NCI-H2107 treated with DMSO at 0.1 percent for 48 hours (cell line): ENCODE measurements at regions not wholly inside any gene's neighbourhood (a gene's known extent, or its start where the extent isn't known, plus 50 kb on each side); places are given as distances from the start of the nearest gene placed in this dataset.
A peak's percentile ranks its signal among the peaks of the same experiment; 100 is the strongest.
"Not testable (repeated sequence)": the region's sequence is repeated elsewhere in the genome, so short reads cannot be mapped to it uniquely, and the experiment has no call there.

Experiments used
- DNase-seq: peaks from one replicate; lab custom pipeline; 2025; ENCODE audit not compliant: unreplicated experiment; lab: John Stamatoyannopoulos, UW

GRCh38 chr21:19218163-19218562, 814.6 kb upstream of the TMPRSS15 start:
- no peak for DNase-seq

GRCh38 chr21:19224090-19224489, 820.5 kb upstream of the TMPRSS15 start:
- DNase-seq = no peak

- peak; percentile 16 for DNase-seq
Observed at GRCh38 chr21:19228226-19228625, 824.6 kb upstream of the TMPRSS15 start.

DNA sequence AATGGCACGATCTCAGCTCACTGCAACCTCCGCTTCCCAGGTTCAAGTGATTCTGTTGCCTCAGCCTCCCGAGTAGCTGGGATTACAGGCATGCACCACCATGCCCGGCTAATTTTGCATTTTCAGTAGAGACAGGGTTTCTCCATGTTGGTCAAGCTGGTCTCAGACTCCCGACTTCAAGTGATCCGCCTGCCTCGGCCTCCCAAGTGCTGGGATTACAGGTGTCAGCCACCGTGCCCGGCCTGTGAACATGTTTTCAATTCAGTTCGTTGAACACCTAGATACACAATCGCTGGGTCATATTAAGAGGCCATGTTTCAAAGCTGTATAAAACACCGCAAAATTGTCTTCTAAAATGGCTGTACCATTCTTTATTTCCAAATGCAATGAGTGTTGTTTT, 830.3 kb upstream of the TMPRSS15 start:
- not testable (repeated sequence) for DNase-seq

DNA sequence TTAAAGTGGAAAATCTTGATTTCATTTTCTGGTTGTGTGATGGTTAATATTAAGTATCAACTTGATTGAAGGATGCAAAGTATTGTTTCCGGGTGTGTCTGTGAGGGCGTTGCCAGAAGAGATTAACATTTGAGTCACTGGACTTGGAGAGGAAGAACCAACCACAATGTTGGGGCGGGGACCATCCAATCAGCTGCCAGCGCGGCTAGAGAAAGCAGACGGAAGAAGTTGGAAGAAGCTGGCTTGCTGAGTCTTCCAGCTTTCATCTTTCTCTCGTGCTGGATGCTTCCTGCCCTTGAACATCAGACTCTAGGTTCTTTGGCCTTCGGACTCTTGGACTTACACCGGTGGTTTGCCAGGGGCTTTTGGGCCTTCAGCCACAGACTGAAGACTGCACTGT, 832.6 kb upstream of the TMPRSS15 start:
- DNase-seq = no peak

GRCh38 chr21:19237608-19238007, 834.0 kb upstream of the TMPRSS15 start:
- no peak for DNase-seq

DNA sequence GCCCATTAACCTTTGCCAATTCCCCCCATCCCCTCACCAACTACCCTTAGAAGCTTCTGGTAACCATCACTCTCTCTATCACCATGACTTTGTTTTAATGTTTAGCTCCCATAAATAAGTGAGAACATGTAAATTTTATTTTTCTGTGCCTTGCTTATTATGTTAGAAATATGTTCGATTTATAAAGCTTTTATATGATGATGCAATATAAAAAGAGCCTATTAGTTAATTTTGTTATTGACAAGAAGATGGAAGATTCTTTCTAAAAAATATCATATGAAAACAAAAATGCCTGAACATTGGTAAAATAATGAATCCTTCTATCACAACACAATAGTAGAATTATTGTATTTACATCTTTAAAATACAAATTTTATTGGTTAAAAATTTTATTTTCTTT, 836.1 kb upstream of the TMPRSS15 start:
- no peak for DNase-seq

DNA sequence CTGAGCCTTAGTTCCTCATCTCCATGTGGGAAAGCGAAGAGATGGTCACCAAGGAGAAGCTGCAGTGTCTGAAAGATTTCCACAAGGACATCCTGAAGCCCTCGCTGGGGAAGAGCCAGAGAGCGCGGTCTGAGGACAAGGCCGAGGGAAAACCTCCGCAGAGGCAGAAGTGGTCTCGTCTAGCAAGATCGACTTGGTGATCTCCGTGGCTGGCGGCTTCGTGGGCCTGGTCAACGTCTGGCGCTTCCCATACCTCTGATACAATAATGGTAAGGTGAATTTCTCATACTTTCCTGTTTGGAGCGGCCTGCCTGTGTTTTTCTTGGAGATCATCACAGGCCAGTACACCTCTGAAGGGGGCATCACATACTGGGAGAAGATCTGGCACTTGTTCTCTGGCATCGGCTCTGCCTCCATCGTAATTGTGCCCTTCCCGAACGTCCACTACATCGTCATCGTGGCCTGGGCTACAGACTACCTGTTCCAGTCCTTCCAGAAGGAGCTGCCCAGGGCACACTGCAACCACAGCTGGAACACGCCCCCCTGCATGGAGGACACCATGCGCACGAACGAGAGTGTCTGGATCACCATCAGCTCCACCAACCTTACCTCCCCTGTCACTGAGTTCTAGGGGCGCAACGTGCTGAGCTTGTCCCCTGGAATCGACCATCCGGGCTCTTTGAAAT, 841.1 kb upstream of the TMPRSS15 start:
- no peak for DNase-seq

DNA sequence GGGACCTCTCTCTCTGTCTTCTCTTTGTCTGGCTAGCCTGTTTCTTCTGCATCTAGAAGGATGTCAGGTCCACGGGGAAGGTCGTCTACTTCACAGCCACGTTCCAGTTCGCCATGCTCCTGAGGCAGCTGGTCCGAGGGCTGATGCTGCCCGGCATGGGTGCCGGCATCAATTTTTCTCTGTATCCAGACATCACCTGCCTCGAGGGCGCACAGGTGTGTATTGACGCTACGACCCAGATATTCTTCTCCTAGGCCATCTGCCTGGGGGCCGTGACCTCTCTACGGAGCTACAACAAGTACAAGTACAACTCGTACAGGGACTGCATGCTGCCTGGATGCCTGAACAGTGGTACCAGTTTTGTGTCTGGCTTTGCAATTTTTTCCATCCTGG, 841.6 kb upstream of the TMPRSS15 start:
- no peak for DNase-seq

GRCh38 chr21:19246018-19246417, 842.4 kb upstream of the TMPRSS15 start:
- no peak for DNase-seq

DNA sequence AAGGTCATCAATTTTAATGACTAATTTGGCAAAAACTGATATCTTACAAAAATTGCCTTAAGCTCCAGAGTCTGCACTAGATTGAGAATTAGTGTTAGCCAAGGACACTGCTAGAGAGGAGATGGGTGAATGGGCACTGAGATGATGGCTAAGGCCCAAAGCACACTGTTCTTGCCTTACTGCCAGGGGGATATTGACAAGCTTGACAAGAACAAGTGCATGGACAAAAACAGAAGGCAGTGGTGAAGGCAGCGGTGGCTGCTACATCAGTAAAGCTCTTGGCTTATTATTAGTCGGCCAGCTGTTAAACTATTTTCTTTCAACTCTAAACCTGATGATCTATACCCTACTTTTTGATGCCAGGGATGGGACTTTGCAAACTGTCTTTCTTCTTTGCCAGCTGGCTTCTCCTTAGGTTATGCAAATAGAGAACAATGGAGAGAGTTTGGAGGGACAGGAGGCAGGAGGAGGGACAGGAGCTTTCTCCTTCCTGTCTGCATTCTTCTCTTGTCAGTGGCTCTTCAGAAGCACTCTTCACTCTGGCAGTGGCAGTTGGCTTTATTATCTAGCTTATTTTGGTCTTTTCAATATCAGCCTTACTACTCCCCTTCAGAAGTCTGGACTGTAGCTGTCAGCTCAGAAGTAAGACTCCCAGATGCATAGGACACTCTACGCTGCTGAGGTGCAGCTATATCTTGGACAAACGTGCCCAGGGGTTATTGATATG, 853.5 kb upstream of the TMPRSS15 start:
- DNase-seq = no peak

DNA sequence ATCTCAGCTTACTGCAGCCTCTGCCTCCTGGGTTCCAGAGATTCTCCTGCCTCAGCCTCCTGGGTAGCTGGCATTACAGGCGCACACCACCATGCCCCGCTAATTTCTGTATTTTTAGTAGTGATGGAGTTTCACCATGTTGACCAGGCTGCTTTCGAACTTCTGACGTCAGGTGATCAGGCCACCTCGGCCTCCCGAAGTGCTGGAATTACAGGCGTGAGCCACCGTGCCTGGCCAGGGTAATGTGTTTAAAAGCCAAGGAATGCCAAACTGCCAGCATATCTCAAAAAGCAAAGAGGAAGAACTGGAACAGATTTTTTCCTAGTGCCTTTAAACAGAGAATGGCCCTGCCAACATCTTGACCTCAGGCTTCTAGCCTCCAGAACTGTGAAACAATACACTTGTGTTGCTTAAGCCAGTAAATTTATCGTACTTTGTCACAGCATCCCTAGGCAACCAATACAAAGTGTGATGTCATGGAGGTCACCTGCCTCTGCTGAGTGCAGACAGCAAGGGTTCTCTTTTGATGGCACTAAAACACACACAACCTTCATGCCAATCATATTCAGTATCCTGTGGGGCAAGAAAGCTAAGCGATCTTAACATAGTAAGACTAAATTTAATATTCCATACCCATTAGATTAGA, 858.3 kb upstream of the TMPRSS15 start:
- DNase-seq = no peak

DNA sequence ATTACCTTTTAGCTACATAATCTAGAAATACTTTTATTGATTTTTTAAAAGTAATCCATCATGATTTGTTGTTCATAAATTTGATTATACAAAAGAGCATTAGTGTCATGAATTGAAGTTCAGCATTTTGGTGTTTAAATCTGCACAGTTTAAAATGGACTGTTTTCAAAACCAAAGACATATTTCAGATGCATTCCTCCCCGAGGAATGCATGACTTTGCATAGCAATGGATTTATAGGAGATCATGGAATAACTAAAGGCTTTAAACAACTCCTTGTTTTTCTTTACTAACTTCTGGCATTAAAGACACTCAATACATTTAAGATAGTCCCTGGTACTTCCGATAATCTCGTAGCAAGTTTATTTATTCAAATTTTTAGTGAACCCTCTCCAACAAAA, 863.1 kb upstream of the TMPRSS15 start:
- no peak for DNase-seq

GRCh38 chr21:19268686-19269085, 865.1 kb upstream of the TMPRSS15 start:
- DNase-seq = no peak

DNA sequence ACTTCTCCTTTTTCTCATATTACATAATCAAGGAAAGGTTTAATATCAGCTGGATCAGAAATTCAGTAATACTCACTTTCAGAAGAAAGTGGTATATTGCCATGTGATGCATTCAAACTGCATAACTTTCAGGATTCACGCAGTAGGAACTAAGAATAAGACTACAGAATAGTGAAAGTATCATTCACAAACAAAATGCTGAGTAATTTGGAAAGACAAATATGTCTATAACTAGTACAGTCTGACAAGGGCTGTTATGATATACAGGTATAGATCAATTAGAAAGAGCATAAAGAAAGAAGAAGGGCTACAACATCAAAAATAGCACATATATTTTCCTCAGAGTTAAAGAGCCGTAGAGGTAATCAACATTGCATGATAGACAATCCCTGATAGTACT, 871.5 kb upstream of the TMPRSS15 start:
- DNase-seq = no peak

DNA sequence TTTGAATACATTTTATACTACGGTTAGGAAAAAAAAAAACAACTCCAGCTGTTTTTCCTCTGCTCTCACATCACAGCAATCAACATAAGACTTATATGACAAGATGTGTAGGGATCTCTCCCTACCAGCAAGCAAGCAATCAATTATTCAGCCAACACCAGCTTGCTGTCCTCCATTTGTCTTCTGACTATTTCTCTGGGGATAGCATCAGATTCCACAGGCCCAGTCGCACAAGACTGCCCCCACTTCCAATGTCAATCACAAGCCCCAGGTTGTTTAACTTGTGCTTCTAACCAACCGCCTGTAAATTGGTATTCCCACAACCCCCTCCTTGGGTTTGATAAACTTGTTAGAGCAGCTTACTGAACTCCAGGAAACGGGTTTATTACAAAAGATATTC, 873.1 kb upstream of the TMPRSS15 start:
- no peak for DNase-seq

DNA sequence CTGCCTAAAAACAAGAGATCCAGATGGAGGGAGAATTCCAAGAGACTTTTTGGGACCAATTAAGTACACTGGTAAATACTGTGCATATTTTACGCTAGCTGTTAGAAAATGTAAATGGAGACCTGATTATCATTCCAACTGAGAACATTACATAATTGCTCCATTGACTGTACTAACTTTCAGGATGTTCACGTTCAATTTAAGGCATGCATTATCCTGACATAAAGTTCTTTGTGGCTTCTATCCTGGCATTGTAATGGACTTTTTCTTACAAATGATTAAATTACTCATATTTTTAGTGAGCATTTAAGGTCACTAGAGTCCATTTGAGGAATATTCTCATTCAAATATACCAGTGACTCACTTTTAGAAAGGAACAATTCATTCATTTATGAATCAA, 883.3 kb upstream of the TMPRSS15 start:
- DNase-seq = no peak

GRCh38 chr21:19290328-19290727, 886.7 kb upstream of the TMPRSS15 start:
- no peak for DNase-seq

DNA sequence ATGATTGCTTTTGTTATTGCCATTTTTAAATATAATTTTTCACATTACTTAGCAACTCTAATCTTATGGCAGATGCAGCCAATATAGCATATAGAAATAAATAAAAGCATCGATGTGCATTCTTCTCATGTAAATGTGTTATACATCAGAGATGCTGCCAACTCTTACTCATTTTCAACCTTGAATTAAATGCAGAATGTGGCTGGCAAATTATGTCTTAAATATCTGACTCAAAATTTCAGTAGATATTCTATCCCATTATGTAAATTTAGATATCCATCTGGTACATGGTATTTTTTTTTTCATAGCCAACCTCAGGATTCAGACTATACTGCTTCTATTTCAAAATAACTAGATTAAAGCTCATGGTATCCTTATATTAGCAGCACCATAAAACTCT, 916.7 kb upstream of the TMPRSS15 start:
- no peak for DNase-seq

- DNase-seq = no peak
Observed at GRCh38 chr21:19321688-19322087, 918.1 kb upstream of the TMPRSS15 start.

GRCh38 chr21:19322360-19322759, 918.8 kb upstream of the TMPRSS15 start:
- DNase-seq = no peak
